ENCODE measurements at regions not wholly inside any gene's neighbourhood (a gene's known extent, or its start where the extent isn't known, plus 50 kb on each side); places are given as distances from the start of the nearest gene placed in this dataset.
"Not testable (repeated sequence)": the region's sequence is repeated elsewhere in the genome, so short reads cannot be mapped to it uniquely, and the experiment has no call there.

- no peak overlapping the region for H3K4me3 ChIP-seq (ENCODE audit: low read length)
- H3K36me3 ChIP-seq (ENCODE audit: control insufficient read depth, insufficient read depth, low read length, severe bottlenecking): no peaks in the 10 kb centered on the region
- H3K9me3 ChIP-seq (ENCODE audit: control insufficient read depth, low read length): peaks cover 9% of the 10 kb centered on the region
- no peaks in the 10 kb centered on the region for H3K4me1 ChIP-seq (ENCODE audit: control insufficient read depth, insufficient read depth, low read length)
- H3K9ac ChIP-seq (ENCODE audit: low read length): no peak overlapping the region
- no peak for DNase-seq (ENCODE audit: low read depth)
- H3K27me3 ChIP-seq (replicated peaks; ENCODE audit: control insufficient read depth, insufficient read depth, low read length): no peaks in the 10 kb centered on the region
Observed at GRCh38 chr11:81278991-81279390, 1454.7 kb downstream of the FAM181B start.

DNA sequence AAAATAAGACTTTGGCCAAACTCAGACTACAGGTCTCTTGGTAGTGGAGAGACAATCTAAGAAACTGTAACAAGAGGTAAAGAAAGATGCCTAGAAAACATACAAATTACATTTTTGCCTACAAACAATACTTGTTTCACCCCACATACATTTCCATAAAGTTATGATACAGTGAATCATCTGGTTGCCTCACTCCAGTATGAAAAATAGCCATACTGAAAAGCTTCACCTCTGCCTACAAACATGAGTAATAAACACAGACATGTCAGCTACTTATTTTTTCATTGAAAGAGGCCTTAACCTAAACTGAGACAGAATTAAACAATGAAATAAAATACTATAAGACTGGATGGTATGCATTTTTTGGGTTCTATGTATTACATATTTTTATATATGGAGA is 1463.0 kb downstream of the FAM181B start:
- no peak overlapping the region for H3K9ac ChIP-seq (ENCODE audit: low read length)
- H3K4me1 ChIP-seq (ENCODE audit: control insufficient read depth, insufficient read depth, low read length): no peaks in the 10 kb centered on the region
- H3K4me3 ChIP-seq (ENCODE audit: low read length): no peak overlapping the region
- no peaks in the 10 kb centered on the region for H3K36me3 ChIP-seq (ENCODE audit: control insufficient read depth, insufficient read depth, low read length, severe bottlenecking)
- no peaks in the 10 kb centered on the region for H3K27me3 ChIP-seq (replicated peaks; ENCODE audit: control insufficient read depth, insufficient read depth, low read length)
- DNase-seq (ENCODE audit: low read depth): no peak
- H3K9me3 ChIP-seq (ENCODE audit: control insufficient read depth, low read length): no peaks in the 10 kb centered on the region

- Histone ChIP-seq H3K9ac (ENCODE audit: low read length) (no peak overlapping the region), H3K4me1 (ENCODE audit: control insufficient read depth, insufficient read depth, low read length) (no peaks in the 10 kb centered on the region), H3K4me3 (ENCODE audit: low read length) (no peak overlapping the region), H3K36me3 (ENCODE audit: control insufficient read depth, insufficient read depth, low read length, severe bottlenecking) (no peaks in the 10 kb centered on the region), H3K9me3 (ENCODE audit: control insufficient read depth, low read length) (no peaks in the 10 kb centered on the region), H3K27me3 (replicated peaks; ENCODE audit: control insufficient read depth, insufficient read depth, low read length) (no peaks in the 10 kb centered on the region)
- no peak for DNase-seq (ENCODE audit: low read depth)
Observed at GRCh38 chr11:81267246-81267645, 1466.4 kb downstream of the FAM181B start.

- Histone ChIP-seq H3K4me3 (ENCODE audit: low read length) (no peak overlapping the region), H3K9me3 (ENCODE audit: control insufficient read depth, low read length) (no peaks in the 10 kb centered on the region), H3K36me3 (ENCODE audit: control insufficient read depth, insufficient read depth, low read length, severe bottlenecking) (no peaks in the 10 kb centered on the region), H3K9ac (ENCODE audit: low read length) (no peak overlapping the region), H3K4me1 (ENCODE audit: control insufficient read depth, insufficient read depth, low read length) (no peaks in the 10 kb centered on the region), H3K27me3 (replicated peaks; ENCODE audit: control insufficient read depth, insufficient read depth, low read length) (no peaks in the 10 kb centered on the region)
- no peak for DNase-seq (ENCODE audit: low read depth)
Observed at GRCh38 chr11:81259471-81259870, 1474.2 kb downstream of the FAM181B start.

- no peak overlapping the region for H3K4me3 ChIP-seq (ENCODE audit: low read length)
- H3K36me3 ChIP-seq (ENCODE audit: control insufficient read depth, insufficient read depth, low read length, severe bottlenecking): no peaks in the 10 kb centered on the region
- no peaks in the 10 kb centered on the region for H3K27me3 ChIP-seq (replicated peaks; ENCODE audit: control insufficient read depth, insufficient read depth, low read length)
- no peak for DNase-seq (ENCODE audit: low read depth)
- H3K9ac ChIP-seq (ENCODE audit: low read length): no peak overlapping the region
- peaks cover 4% of the 10 kb centered on the region for H3K4me1 ChIP-seq (ENCODE audit: control insufficient read depth, insufficient read depth, low read length)
- no peaks in the 10 kb centered on the region for H3K9me3 ChIP-seq (ENCODE audit: control insufficient read depth, low read length)
Observed at GRCh38 chr11:81255895-81256294, 1477.8 kb downstream of the FAM181B start.

DNA sequence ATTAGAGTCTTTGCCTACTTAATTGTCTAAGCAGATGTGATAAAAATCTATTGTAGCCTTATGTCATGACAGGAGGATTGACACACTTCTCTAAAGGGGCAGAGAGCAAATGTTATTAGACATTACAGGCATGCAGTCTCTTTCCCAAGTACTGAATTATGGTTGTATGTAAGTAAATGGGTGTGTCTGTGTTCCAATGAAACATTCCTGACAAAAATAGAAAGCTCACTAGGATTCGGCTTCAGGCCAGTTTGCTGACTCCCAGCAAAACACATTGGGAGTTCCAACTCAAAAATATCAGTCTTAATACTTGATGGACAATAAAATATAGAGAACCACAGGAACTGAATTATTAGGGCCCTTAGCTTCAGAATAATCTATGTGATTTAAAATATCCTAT is 1480.4 kb downstream of the FAM181B start:
- H3K4me1 ChIP-seq (ENCODE audit: control insufficient read depth, insufficient read depth, low read length): peaks cover 4% of the 10 kb centered on the region
- no peaks in the 10 kb centered on the region for H3K9me3 ChIP-seq (ENCODE audit: control insufficient read depth, low read length)
- DNase-seq (ENCODE audit: low read depth): no peak
- H3K36me3 ChIP-seq (ENCODE audit: control insufficient read depth, insufficient read depth, low read length, severe bottlenecking): no peaks in the 10 kb centered on the region
- H3K27me3 ChIP-seq (replicated peaks; ENCODE audit: control insufficient read depth, insufficient read depth, low read length): no peaks in the 10 kb centered on the region
- no peak overlapping the region for H3K9ac ChIP-seq (ENCODE audit: low read length)
- H3K4me3 ChIP-seq (ENCODE audit: low read length): no peak overlapping the region

DNA sequence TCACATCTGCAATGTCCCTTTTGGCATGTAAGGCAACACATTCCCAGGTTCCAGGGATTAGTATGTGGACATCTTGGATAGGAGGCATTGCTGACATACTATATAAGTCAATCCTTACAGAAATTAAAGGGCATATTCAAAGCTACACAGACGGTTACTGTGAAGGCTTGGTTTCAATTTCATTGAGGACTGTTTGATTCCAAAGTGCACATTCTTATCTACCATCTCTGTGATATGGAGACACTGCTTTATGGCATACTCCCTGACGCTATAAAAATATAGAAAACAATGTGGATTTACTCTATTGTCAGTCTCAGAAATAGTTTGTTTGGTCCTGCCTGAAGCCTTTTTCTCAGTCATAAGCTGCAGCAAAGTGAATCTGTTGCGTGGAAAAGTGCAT is 1486.7 kb downstream of the FAM181B start:
- no peak for DNase-seq (ENCODE audit: low read depth)
- Histone ChIP-seq H3K36me3 (ENCODE audit: control insufficient read depth, insufficient read depth, low read length, severe bottlenecking) (no peaks in the 10 kb centered on the region), H3K9ac (ENCODE audit: low read length) (no peak overlapping the region), H3K27me3 (replicated peaks; ENCODE audit: control insufficient read depth, insufficient read depth, low read length) (no peaks in the 10 kb centered on the region), H3K4me3 (ENCODE audit: low read length) (no peak overlapping the region), H3K9me3 (ENCODE audit: control insufficient read depth, low read length) (no peaks in the 10 kb centered on the region), H3K4me1 (ENCODE audit: control insufficient read depth, insufficient read depth, low read length) (no peaks in the 10 kb centered on the region)

DNA sequence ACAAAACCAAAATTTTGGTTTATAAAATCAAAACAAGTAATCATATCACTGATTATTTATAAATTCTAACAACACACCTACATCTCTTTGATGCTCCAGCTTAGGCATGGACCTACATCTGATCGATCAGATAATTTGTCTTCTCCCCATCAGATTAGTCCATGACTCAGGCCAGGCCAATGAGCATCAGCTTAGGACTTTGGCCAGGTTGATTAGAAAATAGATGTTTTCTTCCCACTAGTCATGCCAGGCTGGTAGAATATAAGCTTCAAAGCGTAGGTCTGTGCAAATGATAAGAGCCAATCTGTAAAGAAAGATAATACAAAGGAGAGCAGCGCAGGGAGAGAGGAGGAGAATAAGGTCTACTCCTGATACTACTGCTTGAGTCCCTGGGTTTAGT is 1487.9 kb downstream of the FAM181B start:
- Histone ChIP-seq H3K27me3 (replicated peaks; ENCODE audit: control insufficient read depth, insufficient read depth, low read length) (no peaks in the 10 kb centered on the region), H3K4me3 (ENCODE audit: low read length) (no peak overlapping the region), H3K4me1 (ENCODE audit: control insufficient read depth, insufficient read depth, low read length) (no peaks in the 10 kb centered on the region), H3K9me3 (ENCODE audit: control insufficient read depth, low read length) (no peaks in the 10 kb centered on the region), H3K9ac (ENCODE audit: low read length) (no peak overlapping the region), H3K36me3 (ENCODE audit: control insufficient read depth, insufficient read depth, low read length, severe bottlenecking) (no peaks in the 10 kb centered on the region)
- DNase-seq (ENCODE audit: low read depth): no peak

GRCh38 chr11:81241672-81242275 is 1491.9 kb downstream of the FAM181B start:
- no peak overlapping the region for H3K9ac ChIP-seq (ENCODE audit: low read length)
- H3K4me1 ChIP-seq (ENCODE audit: control insufficient read depth, insufficient read depth, low read length): no peaks in the 10 kb centered on the region
- DNase-seq (ENCODE audit: low read depth): no peak
- H3K36me3 ChIP-seq (ENCODE audit: control insufficient read depth, insufficient read depth, low read length, severe bottlenecking): no peaks in the 10 kb centered on the region
- no peaks in the 10 kb centered on the region for H3K27me3 ChIP-seq (replicated peaks; ENCODE audit: control insufficient read depth, insufficient read depth, low read length)
- H3K9me3 ChIP-seq (ENCODE audit: control insufficient read depth, low read length): no peaks in the 10 kb centered on the region
- no peak overlapping the region for H3K4me3 ChIP-seq (ENCODE audit: low read length)

DNA sequence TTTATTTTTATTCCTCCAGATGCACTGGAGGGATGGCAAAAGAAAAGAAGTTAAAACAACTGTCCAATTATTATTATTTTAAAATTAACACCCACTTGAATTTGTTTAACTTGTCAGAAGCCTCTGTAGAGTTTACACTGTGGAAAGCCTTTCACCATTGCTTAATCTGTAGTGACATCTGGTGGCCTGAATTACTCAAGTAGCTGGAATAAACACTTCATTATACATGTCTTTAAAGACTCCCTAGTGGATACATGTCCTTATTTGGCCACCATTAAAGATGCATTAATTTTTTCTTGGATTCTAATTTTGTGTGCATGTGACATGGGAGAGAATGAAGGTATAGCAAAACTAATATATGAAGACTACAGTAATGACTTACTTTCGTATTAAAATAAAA is 1496.5 kb downstream of the FAM181B start:
- no peaks in the 10 kb centered on the region for H3K36me3 ChIP-seq (ENCODE audit: control insufficient read depth, insufficient read depth, low read length, severe bottlenecking)
- H3K9ac ChIP-seq (ENCODE audit: low read length): no peak overlapping the region
- H3K9me3 ChIP-seq (ENCODE audit: control insufficient read depth, low read length): no peaks in the 10 kb centered on the region
- peak; percentile 8 for DNase-seq (ENCODE audit: low read depth)
- H3K4me1 ChIP-seq (ENCODE audit: control insufficient read depth, insufficient read depth, low read length): no peaks in the 10 kb centered on the region
- H3K4me3 ChIP-seq (ENCODE audit: low read length): no peak overlapping the region
- no peaks in the 10 kb centered on the region for H3K27me3 ChIP-seq (replicated peaks; ENCODE audit: control insufficient read depth, insufficient read depth, low read length)

DNA sequence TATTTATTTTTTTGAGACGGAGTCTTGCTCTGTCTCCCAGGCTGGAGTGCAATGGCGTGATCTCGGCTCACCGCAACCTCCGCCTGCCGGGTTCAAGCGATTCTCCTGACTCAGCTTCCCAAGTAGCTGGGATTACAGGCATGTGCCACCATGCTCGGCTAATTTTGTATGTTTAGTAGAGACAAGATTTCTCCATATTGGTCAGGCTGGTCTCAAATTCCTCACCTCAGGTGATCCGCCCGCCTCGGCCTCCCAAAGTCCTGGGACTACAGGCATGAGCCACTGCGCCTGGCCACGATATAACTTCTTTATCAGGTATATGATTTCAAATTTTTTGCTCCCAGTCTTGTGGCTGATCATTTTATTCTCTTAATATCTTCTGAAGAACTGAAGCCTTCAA is 1506.3 kb downstream of the FAM181B start:
- H3K4me3 ChIP-seq (ENCODE audit: low read length); H3K36me3 ChIP-seq (ENCODE audit: control insufficient read depth, insufficient read depth, low read length, severe bottlenecking); H3K27me3 ChIP-seq (replicated peaks; ENCODE audit: control insufficient read depth, insufficient read depth, low read length); H3K9me3 ChIP-seq (ENCODE audit: control insufficient read depth, low read length); H3K4me1 ChIP-seq (ENCODE audit: control insufficient read depth, insufficient read depth, low read length); H3K9ac ChIP-seq (ENCODE audit: low read length); DNase-seq (ENCODE audit: low read depth): not testable (repeated sequence)

DNA sequence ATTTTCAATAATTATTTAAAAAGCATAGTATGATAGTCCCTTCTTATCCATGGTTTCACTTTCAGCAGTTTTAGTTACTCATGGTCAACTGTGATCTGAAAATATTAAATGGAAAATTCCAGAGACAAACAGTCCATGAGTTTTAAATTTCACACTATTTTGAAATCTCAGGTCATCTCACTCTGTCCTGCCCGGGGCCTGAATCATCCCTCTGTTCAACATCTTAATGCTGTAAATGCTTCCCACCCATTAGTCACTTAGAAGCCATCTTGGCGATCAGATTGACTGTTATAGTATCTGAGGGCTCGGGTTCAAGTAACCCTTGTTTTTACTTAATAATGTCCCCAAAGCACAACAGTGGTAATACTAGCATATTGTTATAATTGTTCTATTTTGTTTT is 1509.3 kb downstream of the FAM181B start:
- no peak overlapping the region for H3K4me3 ChIP-seq (ENCODE audit: low read length)
- H3K9me3 ChIP-seq (ENCODE audit: control insufficient read depth, low read length): no peaks in the 10 kb centered on the region
- no peaks in the 10 kb centered on the region for H3K27me3 ChIP-seq (replicated peaks; ENCODE audit: control insufficient read depth, insufficient read depth, low read length)
- no peak overlapping the region for H3K9ac ChIP-seq (ENCODE audit: low read length)
- no peak for DNase-seq (ENCODE audit: low read depth)
- H3K4me1 ChIP-seq (ENCODE audit: control insufficient read depth, insufficient read depth, low read length): no peaks in the 10 kb centered on the region
- H3K36me3 ChIP-seq (ENCODE audit: control insufficient read depth, insufficient read depth, low read length, severe bottlenecking): no peaks in the 10 kb centered on the region

Data from adipocyte (in vitro differentiated cells).